NB4 (cell line): ENCODE measurements at regions not wholly inside any gene's neighbourhood (a gene's known extent, or its start where the extent isn't known, plus 50 kb on each side); places are given as distances from the start of the nearest gene placed in this dataset.

ENCODE experiments used
- CTCF ChIP-seq: IDR thresholded peaks from one replicate; pipeline ENCODE4 v1.5.1; 2012; ENCODE audit warnings: low read depth, low read length
- MAX ChIP-seq: IDR thresholded peaks from 2 replicates; pipeline ENCODE4 v1.6.1; 2011; ENCODE audit warnings: low read depth, low read length

- no peak for TF ChIP-seq MAX
- TF ChIP-seq CTCF, result no peak
Measured at GRCh38 chr10:44435196-44435595, 50.3 kb upstream of the CXCL12 start.
